ENCODE measurements at regions not wholly inside any gene's neighbourhood (a gene's known extent, or its start where the extent isn't known, plus 50 kb on each side); places are given as distances from the start of the nearest gene placed in this dataset.

DNA sequence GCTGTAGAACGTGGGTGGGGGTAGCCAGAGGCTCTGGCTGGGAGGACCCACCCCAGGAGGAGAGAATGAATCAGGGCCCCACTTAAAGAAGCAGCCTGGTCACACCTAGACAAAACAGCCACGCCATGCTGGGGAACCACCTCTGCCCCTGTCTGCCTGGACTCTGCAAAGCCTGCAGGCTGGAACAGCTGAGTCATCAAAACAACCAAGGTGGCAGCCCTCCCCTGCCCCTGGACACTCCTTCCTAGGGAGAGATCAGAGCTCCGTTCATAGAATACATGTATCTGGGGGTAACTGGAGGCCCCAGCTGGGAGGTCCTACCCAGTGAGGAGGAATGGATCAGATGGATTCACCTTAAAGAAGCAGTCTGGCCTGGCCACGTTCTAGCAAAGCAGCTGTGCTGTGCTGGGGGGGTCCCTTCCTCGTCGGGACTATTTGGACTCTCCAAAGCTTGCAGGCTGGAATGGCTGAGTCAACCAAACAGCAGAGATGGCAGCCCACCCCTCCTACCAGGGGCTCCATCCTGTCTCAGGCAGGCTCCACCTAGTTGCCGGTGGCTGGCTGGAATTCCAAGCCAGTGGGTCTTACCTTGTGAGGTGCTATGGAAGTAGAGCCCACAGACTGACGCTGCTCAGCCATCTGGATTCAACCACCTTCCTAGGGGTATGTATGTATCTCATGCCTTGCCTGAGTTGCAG lies 50.5 kb upstream of the NT5C1B start:
- no peak for DNase-seq

All from NCI-H2081 treated with DMSO at 0.1 percent for 48 hours (cell line).